HCT116 (cell line): ENCODE measurements at regions not wholly inside any gene's neighbourhood (a gene's known extent, or its start where the extent isn't known, plus 50 kb on each side); places are given as distances from the start of the nearest gene placed in this dataset.
"Not testable (repeated sequence)": the region's sequence is repeated elsewhere in the genome, so short reads cannot be mapped to it uniquely, and the experiment has no call there.

ENCODE experiments used
- ATAC-seq: fragments of 200-7000 bp; cut with Tn5 transposase; 2 replicates; pipeline ENCODE4 v1.9.1; 2020; ENCODE audit warnings: mild to moderate bottlenecking, moderate library complexity
- BruUV-seq: library from RNA; stranded (reverse); fragments of 400-500 nt; replicated peaks from 2 replicates; lab custom pipeline; 2021; lab: Mats Ljungman, UMichigan
- CTCF ChIA-PET: fragments of 300-600 bp; sonication (Branson Sonifier 250); formaldehyde crosslinking; loops from one replicate; lab custom pipeline; 2021; ENCODE audit warnings: antibody characterized with exemption; lab: Charles Lee
- POLR2A ChIA-PET: fragments of 300-600, 350-600 bp; sonication (Branson Sonifier 250); formaldehyde crosslinking; loops from one replicate; lab custom pipeline; 2021; ENCODE audit warnings: antibody characterized with exemption; lab: Charles Lee
- RAD21 ChIA-PET, 2 experiments: fragments of 300-600 bp; sonication (Branson Sonifier 250); formaldehyde crosslinking; loops; one replicate each; lab custom pipeline; 2023; ENCODE audit warnings: low total read pairs in 2 of 2; ENCODE audit not compliant: uncharacterized antibody in 2 of 2, unreplicated experiment in 2 of 2, low non-redundant PET in 1 of 2; lab: Charles Lee
- DNase-seq: peaks from one replicate; pipeline ENCODE4 v3.0.0-alpha.2; 2010; ENCODE audit warnings: low read depth, low spot score
- H2AFZ ChIP-seq: fragments of 200-600 bp; shearing (Covaris generic), sonication (generic); 2 replicates; pipeline ENCODE4 v1.6.1; 2017; ENCODE audit warnings: low read depth, mixed run types, mixed read lengths, antibody characterized with exemption, low read length; ENCODE audit not compliant: poor library complexity, severe bottlenecking
- H3K27ac ChIP-seq: 2 replicates; pipeline ENCODE4 v1.5.1; 2012; ENCODE audit warnings: low read depth, low read length
- H3K27me3 ChIP-seq: fragments of 200-600 bp; sonication (generic); 2 replicates; pipeline ENCODE4 v1.6.1; 2016; ENCODE audit warnings: mixed run types, low read length, mixed read lengths; ENCODE audit not compliant: insufficient read depth
- H3K36me3 ChIP-seq, 2 experiments: fragments of 200-500 bp in 1 of 2; fragments of 200-600 bp in 1 of 2; sonication (Bioruptor generic) in 1 of 2; sonication (generic) in 1 of 2; 2 replicates each; pipeline versions ENCODE4 v1.5.1 to v1.6.1; 2014 to 2016; ENCODE audit warnings: low read length in 2 of 2, inconsistent platforms in 1 of 2, mixed read lengths in 1 of 2, mixed run types in 1 of 2; ENCODE audit not compliant: insufficient read depth in 2 of 2, control insufficient read depth in 1 of 2
- H3K4me1 ChIP-seq, 2 experiments: fragments of 200-600 bp in 1 of 2; sonication (generic) in 1 of 2; 2 replicates each; pipeline versions ENCODE4 v1.5.1 to v1.6.1; 2012 to 2017; ENCODE audit warnings: low read length in 2 of 2, inconsistent platforms in 1 of 2, mild to moderate bottlenecking in 1 of 2, mixed read lengths in 1 of 2, mixed run types in 1 of 2, moderate library complexity in 1 of 2; ENCODE audit not compliant: insufficient read depth in 2 of 2, control insufficient read depth in 1 of 2
- H3K4me2 ChIP-seq: fragments of 200-600 bp; sonication (generic); 2 replicates; pipeline ENCODE4 v1.6.1; 2017; ENCODE audit warnings: mixed run types, low read length, mixed read lengths
- H3K4me3 ChIP-seq, 2 experiments: fragments of 200-600 bp in 1 of 2; sonication (generic) in 1 of 2; replicated peaks in 1 of 2; 2 replicates each; pipeline ENCODE4 v1.5.1; 2011 to 2016; ENCODE audit warnings: low read length in 2 of 2, control low read depth in 1 of 2, low read depth in 1 of 2, mild to moderate bottlenecking in 1 of 2, mixed read lengths in 1 of 2, mixed run types in 1 of 2
- H3K79me2 ChIP-seq: fragments of 200-600 bp; sonication (generic); 2 replicates; pipeline ENCODE4 v1.6.1; 2017; ENCODE audit warnings: mild to moderate bottlenecking, mixed run types, low read length, moderate library complexity, mixed read lengths; ENCODE audit not compliant: insufficient read depth
- H3K9ac ChIP-seq: fragments of 200-600 bp; sonication (generic); 2 replicates; pipeline ENCODE4 v1.6.1; 2016; ENCODE audit warnings: low read length, mixed read lengths
- H3K9me2 ChIP-seq: fragments of 200-600 bp; sonication (generic), shearing (Covaris generic); 2 replicates; pipeline ENCODE4 v1.6.1; 2017; ENCODE audit warnings: mixed run types, mild to moderate bottlenecking, moderate library complexity; ENCODE audit not compliant: insufficient read depth
- H3K9me3 ChIP-seq, 2 experiments: fragments of 200-500 bp in 1 of 2; fragments of 200-600 bp in 1 of 2; sonication (Bioruptor generic) in 1 of 2; sonication (generic) in 1 of 2; 2 replicates each; pipeline ENCODE4 v1.6.1; 2014 to 2017; ENCODE audit warnings: low read length in 2 of 2, mixed read lengths in 2 of 2, inconsistent platforms in 1 of 2, low read depth in 1 of 2, mild to moderate bottlenecking in 1 of 2, mixed run types in 1 of 2, moderate library complexity in 1 of 2; ENCODE audit not compliant: control insufficient read depth in 1 of 2, insufficient read depth in 1 of 2
- H4K20me1 ChIP-seq: fragments of 200-600 bp; sonication (generic), shearing (Covaris generic); 2 replicates; pipeline ENCODE4 v1.6.1; 2017; ENCODE audit warnings: mixed run types, mild to moderate bottlenecking, moderate library complexity; ENCODE audit not compliant: insufficient read depth
- intact Hi-C: fragments of 100-400 bp; cut with micrococcal nuclease; formaldehyde crosslinking; loops from 2 replicates; pipeline ENCODE4 v1.10.0; 2022

GRCh38 chr14:105764254-105764901 lies 238.0 kb downstream of the TMEM121 start:
- H3K9me3 ChIP-seq, H3K79me2 ChIP-seq, H3K36me3 ChIP-seq, H3K27ac ChIP-seq, H3K27me3 ChIP-seq, DNase-seq, RAD21 ChIA-PET, intact Hi-C loops, H3K4me3 ChIP-seq, H2AFZ ChIP-seq, ATAC-seq, CTCF ChIA-PET, POLR2A ChIA-PET, H4K20me1 ChIP-seq, BruUV-seq, H3K4me2 ChIP-seq, H3K4me1 ChIP-seq, H3K9ac ChIP-seq, H3K9me2 ChIP-seq: not testable (repeated sequence)

DNA sequence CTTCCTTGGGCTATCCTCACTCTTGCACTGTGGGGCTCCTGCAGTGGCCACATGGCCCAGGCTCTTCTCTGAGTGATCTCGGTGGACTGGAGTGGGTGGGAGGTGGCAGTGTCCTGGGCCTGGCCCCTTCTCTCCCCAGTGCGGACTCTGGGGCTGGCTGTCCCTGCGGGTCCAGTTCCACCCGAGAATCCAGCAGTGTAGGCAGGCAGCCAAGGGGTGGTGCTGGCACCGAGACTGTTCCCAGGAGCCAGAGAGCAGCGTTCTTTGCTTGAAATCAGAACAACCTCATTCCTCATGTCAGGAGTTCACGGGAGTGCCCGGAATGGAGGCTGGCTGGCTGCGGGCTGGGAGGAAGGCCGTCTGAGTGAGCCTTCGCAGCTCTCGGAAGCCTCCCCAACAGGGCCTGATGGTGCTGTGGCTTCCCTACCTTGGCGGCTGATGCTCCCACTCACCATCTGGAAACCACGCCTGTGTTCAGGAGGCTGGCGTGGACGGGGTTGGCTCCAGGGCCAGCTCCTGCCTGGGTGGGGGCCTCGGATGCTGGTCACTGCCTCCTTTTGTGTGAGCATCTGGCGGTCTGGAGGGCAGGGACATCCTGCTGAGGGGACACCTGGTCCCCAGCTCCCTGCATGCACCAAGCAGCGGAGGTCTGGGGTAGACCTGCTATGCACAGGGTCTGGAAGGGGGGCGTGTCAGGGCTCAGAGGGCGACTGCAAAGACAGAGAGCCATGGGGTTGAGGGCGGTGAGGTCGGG lies 238.9 kb downstream of the TMEM121 start:
- DNase-seq, CTCF ChIA-PET, H3K79me2 ChIP-seq, H3K4me2 ChIP-seq, H3K4me1 ChIP-seq, POLR2A ChIA-PET, H4K20me1 ChIP-seq, H3K9me3 ChIP-seq, BruUV-seq, H3K9ac ChIP-seq, H3K4me3 ChIP-seq, H3K9me2 ChIP-seq, H3K27ac ChIP-seq, H2AFZ ChIP-seq, H3K27me3 ChIP-seq, intact Hi-C loops, H3K36me3 ChIP-seq, ATAC-seq, RAD21 ChIA-PET: not testable (repeated sequence)
